Erythroblast (primary cell): ENCODE measurements at regions not wholly inside any gene's neighbourhood (a gene's known extent, or its start where the extent isn't known, plus 50 kb on each side); places are given as distances from the start of the nearest gene placed in this dataset.

Source experiments
- GATA1 ChIP-seq: IDR thresholded peaks from 2 replicates; pipeline ENCODE4 v1.6.1; 2011; ENCODE audit warnings: low read depth, mild to moderate bottlenecking, control low read depth, low read length, moderate library complexity
- POLR2A ChIP-seq: IDR thresholded peaks from 2 replicates; pipeline ENCODE4 v1.6.1; 2011; ENCODE audit warnings: mild to moderate bottlenecking, low read length

- TF ChIP-seq POLR2A (no peak), GATA1 (no peak)
Measured at GRCh38 chr2:120568975-120569268, 166.7 kb upstream of the GLI2 start.
